ENCODE measurements at regions not wholly inside any gene's neighbourhood (a gene's known extent, or its start where the extent isn't known, plus 50 kb on each side); places are given as distances from the start of the nearest gene placed in this dataset.

GRCh38 chr3:163935411-163935810 is 1142.9 kb downstream of the SI start:
- TF ChIP-seq CTCF (conservative IDR thresholded peaks at IDR 0.05 in 1 of 2, IDR thresholded peaks at IDR 0.05 in 1 of 2; ENCODE audit: low read depth in 1 of 2, low read length in 2 of 2) (no peak), EZH2 (IDR thresholded peaks at IDR 0.05; ENCODE audit: low read length, missing control alignments) (no peak)
